GM18907 (cell line): ENCODE measurements at regions not wholly inside any gene's neighbourhood (a gene's known extent, or its start where the extent isn't known, plus 50 kb on each side); places are given as distances from the start of the nearest gene placed in this dataset.

Experiments
- ATAC-seq: cut with Tn5 transposase; IDR thresholded peaks from one replicate; pipeline ENCODE4 v1.9.1; 2021; ENCODE audit warnings: mild to moderate bottlenecking, moderate library complexity; ENCODE audit not compliant: unreplicated experiment

DNA sequence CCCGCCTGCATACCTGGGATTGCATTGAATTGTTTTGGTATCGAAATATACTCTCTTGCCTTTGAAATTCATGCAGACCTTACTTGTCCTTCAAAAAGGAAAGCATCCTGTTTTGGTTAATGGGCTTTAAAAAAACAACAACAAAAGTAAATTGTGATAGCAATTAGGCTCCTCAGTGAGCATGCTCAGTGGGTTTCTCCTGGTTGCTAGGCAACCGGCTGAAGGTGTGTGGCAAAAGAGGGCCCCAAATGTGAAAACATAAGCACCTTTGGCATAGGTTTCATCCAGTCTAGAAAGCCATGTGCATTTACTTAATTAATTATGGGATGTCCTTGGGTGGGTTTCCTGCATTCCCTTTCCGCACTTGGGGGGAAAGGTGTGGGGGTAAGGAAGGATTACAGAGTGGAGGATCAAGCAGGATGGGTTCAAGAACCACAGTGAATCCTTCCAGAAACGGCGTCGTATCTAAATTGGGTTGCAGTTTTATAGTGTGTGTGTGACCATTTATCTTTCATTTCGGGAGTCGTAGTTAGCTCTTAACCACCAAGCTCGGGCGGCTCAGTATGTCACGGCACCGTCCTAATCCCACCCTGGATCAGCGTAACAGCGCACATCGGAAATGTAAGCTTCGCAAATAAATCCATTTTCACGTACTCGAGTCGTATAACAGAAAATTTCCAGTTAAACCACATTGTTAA, 274.9 kb upstream of the TCF4 start:
- no peak for ATAC-seq

DNA sequence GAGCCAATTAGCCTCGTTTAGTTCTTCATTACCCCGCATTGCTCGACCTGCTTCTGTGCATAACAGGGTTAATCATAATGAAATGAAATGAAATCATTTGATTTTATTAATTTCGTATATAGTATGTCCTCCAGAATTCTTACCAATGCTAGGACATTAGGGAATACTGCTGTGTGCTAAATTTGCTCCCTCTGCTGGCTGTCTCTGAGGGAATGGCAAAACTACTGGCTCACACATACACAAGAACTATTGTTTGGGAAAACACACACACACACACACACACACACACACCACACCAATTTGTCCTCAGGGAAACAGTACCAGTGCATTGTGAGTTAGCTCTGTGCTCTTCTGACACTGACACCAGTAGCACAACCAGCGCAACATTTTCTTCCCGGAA, 273.3 kb upstream of the TCF4 start:
- ATAC-seq: no peak

- ATAC-seq: no peak
These were observed 270.9 kb upstream of the TCF4 start for GRCh38 chr18:55858661-55859515.

- no peak for ATAC-seq
These were observed 270.0 kb upstream of the TCF4 start for GRCh38 chr18:55857956-55858355.

- ATAC-seq: no peak
These were observed 269.4 kb upstream of the TCF4 start for GRCh38 chr18:55857409-55857808.

DNA sequence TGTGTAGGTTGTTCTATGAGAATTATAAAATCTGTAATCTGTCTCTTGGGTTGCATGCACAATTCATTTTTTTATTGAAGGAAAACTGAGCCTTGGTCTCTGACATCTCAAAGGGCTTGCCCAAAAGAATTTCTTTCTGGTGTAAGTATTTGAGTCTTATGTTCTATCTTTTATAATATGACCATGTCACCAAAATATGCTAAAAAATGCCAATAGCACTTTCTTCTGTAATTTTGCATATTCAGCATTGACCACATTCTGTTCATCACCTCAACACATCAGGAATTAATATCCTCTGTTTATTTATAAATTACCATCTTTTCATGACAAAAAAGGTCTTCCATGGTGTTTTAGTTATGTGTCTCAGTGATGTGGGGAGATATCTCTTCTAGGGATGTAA, 268.7 kb upstream of the TCF4 start:
- ATAC-seq: no peak

DNA sequence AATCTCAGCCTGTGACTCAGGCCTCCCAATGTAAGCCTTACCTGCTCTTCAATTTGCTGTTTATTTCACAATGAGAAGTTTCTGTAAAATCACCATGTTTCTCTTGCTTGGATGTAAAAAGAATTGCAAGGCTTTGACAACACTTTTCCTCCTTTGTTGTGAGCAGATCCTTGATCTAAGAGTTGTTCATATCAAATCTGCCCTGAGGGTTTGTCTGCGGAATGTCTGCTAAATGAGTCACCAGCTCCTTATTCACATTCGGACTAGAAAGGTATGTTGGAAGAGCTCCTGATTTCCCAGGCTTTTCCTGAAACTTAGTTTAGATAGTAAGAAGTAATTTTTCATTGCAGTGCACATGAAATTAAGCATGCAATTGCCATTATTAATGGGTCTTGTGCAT, 268.2 kb upstream of the TCF4 start:
- ATAC-seq: no peak

DNA sequence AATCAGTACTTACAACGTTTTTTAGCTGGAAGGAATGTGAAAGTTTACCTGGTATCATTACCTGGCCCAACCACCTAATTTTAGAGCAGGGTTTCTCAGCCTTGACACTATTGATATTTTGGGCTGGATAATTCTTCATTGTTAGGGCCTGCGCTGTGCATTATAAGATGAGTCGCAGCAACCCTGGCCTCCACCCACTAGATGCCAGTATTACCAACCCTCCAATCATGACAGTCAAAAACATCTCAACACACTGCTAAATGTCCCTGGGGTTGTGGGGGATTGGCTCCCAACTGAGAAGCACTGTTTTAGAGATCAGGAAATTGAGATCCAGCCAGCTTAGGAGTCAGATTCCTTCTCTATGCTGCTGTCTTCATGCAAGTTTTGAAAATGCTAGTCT, 265.3 kb upstream of the TCF4 start:
- no peak for ATAC-seq

DNA sequence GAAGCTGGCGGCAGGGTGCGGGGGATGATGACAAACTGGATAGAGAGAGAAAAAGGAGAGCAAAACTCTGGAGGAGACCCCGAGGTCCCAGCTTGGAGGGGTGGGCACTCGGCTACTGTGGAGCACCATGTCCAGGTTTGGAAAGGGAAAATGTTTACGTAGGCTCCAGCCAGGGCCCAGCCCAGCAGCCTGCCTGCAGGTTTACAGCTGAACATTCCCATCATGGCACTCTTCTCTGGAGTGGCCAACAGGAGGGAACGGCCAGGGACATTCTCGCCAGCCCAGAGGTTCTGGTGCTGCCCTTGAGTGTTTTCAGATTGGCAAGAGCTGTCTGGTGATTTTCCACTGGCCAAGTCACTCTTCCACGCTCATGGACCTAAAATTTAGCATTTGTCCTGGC, 262.9 kb upstream of the TCF4 start:
- no peak for ATAC-seq

GRCh38 chr18:55849391-55849790, 261.4 kb upstream of the TCF4 start:
- ATAC-seq: no peak

DNA sequence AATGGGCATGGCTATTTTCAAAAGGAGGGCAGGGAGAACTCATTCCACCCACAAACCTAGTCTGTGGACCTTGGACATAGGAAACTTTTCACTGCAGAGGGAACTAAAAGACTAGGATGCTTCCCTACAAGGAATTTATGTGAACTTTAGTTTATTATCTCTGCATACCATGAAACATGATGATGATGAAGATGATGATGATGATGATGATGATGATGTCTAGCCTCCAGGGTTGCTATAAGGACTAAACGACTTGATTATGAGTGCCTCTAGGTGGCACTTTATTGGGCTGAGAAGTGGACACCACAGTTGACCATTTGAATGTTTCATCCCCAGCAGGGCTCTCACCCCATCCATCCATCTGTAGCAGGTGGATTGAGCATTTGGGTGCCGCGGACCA, 260.0 kb upstream of the TCF4 start:
- no peak for ATAC-seq

- ATAC-seq: no peak
These were observed 257.2 kb upstream of the TCF4 start for GRCh38 chr18:55845221-55845620.

DNA sequence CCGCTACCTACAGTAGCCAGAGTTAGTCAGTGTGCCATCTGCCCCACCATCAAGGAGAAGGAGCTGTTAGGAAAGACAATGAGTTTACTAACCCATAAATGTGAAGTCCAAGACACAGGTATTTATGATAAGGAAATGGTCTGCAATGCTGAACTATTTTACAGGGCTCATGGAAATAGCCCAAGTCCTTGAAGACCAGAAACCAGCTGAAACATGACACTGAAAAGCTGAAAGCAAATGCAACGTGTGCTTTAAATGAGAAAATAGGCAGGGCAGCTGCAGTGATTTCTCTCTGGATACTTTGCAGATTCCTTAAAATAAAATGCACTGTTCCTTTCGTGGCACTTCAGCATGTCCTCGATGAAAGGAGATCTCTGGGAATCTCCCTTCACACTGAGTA, 256.4 kb upstream of the TCF4 start:
- ATAC-seq: no peak

- ATAC-seq: no peak
These were observed 253.3 kb upstream of the TCF4 start for GRCh38 chr18:55841314-55841713.

DNA sequence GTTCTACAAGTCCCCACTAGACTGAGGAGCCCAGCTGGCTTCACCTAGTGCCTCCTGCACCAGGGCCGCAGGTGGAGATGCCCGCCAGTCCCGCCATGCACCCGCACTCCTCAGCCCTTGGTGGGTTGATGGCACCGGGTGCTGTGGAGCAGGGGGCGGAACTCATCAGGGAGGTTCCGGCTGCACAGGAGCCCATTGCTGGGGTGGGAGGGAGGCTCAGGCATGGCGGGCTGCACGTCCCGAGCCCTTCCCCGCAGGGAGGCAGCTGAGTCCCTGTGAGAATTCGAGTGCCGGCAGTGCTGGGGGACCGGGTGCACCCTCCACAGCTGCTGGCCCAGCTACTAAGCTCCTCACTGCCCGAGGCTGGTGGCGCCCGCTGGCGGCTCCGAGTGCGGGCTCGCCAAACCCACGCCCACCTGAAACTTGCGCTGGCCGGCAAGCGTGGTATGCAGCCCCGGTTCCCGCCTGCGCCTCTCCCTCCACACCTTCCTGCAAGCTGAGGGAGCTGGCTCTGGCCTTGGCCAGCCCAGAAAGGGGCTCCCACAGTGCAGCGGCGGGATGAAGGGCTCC, 252.7 kb upstream of the TCF4 start:
- ATAC-seq: no peak

DNA sequence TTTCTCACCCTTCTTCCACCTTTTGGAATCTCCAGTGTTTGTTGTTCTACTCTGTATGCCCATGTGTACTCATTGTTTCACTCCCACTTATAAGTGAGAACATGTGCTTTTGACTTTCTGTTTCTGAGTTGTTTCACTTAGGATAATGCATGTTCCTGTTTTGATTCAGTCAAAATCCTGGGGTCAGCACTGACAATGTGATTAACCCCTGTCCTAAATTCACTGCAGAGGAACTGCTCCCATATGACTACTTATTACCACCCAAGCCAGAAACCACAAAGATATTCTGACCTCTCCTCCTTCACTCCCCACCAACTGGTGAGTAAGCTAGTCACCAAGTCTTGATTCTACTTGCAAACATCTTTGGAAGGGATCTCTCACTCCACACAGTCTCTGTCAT, 251.4 kb upstream of the TCF4 start:
- no peak for ATAC-seq

DNA sequence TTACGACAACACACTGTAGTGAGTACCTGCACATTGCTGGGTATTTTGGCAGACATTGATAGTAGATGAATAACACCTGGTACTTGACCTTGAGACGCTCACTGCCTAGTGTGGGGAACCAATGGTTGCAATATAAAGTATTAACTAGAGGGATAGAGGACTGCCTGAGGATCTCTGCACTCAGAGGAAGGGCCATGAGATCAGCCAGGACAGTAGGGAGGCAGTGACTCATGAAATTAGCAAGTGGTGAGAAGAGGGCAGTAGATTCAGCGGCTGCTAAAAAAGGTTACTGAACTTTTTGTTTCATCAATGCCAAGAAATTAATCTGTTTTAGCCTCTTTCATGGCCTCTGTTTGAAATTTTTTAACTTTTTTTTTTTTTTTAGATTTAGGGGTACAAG, 250.8 kb upstream of the TCF4 start:
- no peak for ATAC-seq

GRCh38 chr18:55838319-55838718, 250.3 kb upstream of the TCF4 start:
- no peak for ATAC-seq

GRCh38 chr18:55833543-55833942, 245.6 kb upstream of the TCF4 start:
- no peak for ATAC-seq

DNA sequence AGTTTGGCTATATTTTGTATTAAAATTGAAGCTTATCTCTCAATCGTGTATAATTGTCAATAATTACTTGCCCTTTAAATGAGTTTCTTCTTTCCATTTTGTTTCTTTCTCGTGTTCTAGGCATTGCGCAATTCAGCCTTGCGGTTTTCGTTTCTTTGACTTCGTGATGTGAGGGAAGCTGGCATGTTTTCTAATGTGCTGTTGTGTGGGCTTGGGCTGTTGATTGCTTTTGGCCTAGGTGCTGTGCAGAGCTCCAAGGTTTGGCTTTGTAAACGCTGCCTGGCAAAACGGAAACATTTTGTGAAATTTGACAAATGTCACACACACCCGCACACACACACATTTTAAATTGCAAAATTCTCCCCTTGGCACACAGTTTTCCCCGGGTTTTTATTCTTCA, 242.6 kb upstream of the TCF4 start:
- ATAC-seq: no peak

GRCh38 chr18:55821219-55821618, 233.2 kb upstream of the TCF4 start:
- no peak for ATAC-seq

DNA sequence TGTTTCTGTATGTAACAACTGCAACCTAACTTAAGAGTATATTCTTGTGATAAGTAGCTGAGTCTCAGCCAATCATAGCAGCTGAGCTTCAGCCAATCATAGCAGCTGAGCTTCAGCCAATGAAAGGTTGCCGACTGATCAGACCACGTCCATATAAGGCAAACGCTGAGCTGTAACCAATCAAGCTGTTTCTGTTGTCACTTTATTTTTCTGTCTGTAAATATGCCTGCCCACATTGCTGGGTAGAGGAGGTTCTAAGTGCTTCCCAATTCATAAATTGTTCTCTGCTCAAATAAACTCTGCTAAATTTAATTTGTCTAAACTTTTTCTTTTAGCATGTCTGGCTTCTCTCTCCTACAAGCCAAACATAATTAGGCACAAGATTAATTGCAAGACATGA, 231.5 kb upstream of the TCF4 start:
- no peak for ATAC-seq
